Fibroblast of pulmonary artery (primary cell): ENCODE measurements at regions not wholly inside any gene's neighbourhood (a gene's known extent, or its start where the extent isn't known, plus 50 kb on each side); places are given as distances from the start of the nearest gene placed in this dataset.

ENCODE experiments used
- DNase-seq: peaks from one replicate; pipeline ENCODE4 v3.0.0-alpha.2; 2010; ENCODE audit warnings: low read depth
- H3K4me3 ChIP-seq: replicated peaks from 2 replicates; pipeline ENCODE4 v1.5.1; 2011; ENCODE audit warnings: low read depth, mild to moderate bottlenecking, control low read depth, low read length, moderate library complexity
- CTCF ChIP-seq: IDR thresholded peaks from 2 replicates; pipeline ENCODE4 v1.5.1; 2011; ENCODE audit warnings: mild to moderate bottlenecking, control low read depth, low read length, inconsistent platforms; ENCODE audit errors: missing control alignments

- no peak for DNase-seq
- no peak for TF ChIP-seq CTCF
- no peak overlapping the region for H3K4me3 ChIP-seq
These were observed 191.5 kb upstream of the RALGAPA2 start for GRCh38 chr20:20903773-20904500.

- no peak overlapping the region for H3K4me3 ChIP-seq
- no peak for DNase-seq
- no peak for TF ChIP-seq CTCF
These were observed 185.5 kb upstream of the RALGAPA2 start for GRCh38 chr20:20897922-20898321.

- H3K4me3 ChIP-seq = no peak overlapping the region
- DNase-seq = no peak
- TF ChIP-seq CTCF = no peak
These were observed 184.7 kb upstream of the RALGAPA2 start for GRCh38 chr20:20897145-20897544.

GRCh38 chr20:20896606-20897005, 184.2 kb upstream of the RALGAPA2 start:
- H3K4me3 ChIP-seq = no peak overlapping the region
- DNase-seq = no peak
- no peak for TF ChIP-seq CTCF

- H3K4me3 ChIP-seq = no peak overlapping the region
- no peak for TF ChIP-seq CTCF
- DNase-seq = no peak
These were observed 183.1 kb upstream of the RALGAPA2 start for GRCh38 chr20:20895537-20895936.

GRCh38 chr20:20894753-20895152, 182.3 kb upstream of the RALGAPA2 start:
- no peak for TF ChIP-seq CTCF
- H3K4me3 ChIP-seq = no peak overlapping the region
- DNase-seq = no peak

- H3K4me3 ChIP-seq = no peak overlapping the region
- no peak for DNase-seq
- no peak for TF ChIP-seq CTCF
These were observed 181.8 kb upstream of the RALGAPA2 start for GRCh38 chr20:20894280-20894679.
